GM12872 (cell line): ENCODE measurements at regions not wholly inside any gene's neighbourhood (a gene's known extent, or its start where the extent isn't known, plus 50 kb on each side); places are given as distances from the start of the nearest gene placed in this dataset.

Source experiments
- TF ChIP-seq, protein P1 (sequence below): IDR thresholded peaks from 3 replicates; pipeline ENCODE4 v1.5.1; 2011; ENCODE audit warnings: low read depth, mild to moderate bottlenecking, low read length, moderate library complexity; ENCODE audit not compliant: insufficient read depth

DNA sequence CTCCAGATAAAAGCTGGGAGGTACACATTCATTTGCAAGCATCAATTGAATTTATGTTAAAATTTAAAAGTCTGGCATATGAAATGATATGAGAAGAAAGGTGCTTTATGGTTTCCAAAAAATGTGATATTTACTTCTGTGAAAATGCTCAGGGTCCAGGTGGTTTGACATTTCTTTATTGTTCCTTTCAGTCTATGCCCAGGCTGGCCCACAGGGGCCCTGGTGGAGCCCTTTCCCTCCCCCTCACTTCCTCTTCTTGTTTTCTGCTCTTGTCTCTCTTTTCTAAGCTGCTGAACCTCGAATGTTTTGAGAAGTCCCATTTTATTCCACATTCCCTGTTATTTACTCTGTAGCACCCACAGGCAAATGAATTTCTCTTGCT lies 127.8 kb downstream of the HS3ST3B1 start:
- TF ChIP-seq, protein P1, sequence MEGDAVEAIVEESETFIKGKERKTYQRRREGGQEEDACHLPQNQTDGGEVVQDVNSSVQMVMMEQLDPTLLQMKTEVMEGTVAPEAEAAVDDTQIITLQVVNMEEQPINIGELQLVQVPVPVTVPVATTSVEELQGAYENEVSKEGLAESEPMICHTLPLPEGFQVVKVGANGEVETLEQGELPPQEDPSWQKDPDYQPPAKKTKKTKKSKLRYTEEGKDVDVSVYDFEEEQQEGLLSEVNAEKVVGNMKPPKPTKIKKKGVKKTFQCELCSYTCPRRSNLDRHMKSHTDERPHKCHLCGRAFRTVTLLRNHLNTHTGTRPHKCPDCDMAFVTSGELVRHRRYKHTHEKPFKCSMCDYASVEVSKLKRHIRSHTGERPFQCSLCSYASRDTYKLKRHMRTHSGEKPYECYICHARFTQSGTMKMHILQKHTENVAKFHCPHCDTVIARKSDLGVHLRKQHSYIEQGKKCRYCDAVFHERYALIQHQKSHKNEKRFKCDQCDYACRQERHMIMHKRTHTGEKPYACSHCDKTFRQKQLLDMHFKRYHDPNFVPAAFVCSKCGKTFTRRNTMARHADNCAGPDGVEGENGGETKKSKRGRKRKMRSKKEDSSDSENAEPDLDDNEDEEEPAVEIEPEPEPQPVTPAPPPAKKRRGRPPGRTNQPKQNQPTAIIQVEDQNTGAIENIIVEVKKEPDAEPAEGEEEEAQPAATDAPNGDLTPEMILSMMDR = no peak

DNA sequence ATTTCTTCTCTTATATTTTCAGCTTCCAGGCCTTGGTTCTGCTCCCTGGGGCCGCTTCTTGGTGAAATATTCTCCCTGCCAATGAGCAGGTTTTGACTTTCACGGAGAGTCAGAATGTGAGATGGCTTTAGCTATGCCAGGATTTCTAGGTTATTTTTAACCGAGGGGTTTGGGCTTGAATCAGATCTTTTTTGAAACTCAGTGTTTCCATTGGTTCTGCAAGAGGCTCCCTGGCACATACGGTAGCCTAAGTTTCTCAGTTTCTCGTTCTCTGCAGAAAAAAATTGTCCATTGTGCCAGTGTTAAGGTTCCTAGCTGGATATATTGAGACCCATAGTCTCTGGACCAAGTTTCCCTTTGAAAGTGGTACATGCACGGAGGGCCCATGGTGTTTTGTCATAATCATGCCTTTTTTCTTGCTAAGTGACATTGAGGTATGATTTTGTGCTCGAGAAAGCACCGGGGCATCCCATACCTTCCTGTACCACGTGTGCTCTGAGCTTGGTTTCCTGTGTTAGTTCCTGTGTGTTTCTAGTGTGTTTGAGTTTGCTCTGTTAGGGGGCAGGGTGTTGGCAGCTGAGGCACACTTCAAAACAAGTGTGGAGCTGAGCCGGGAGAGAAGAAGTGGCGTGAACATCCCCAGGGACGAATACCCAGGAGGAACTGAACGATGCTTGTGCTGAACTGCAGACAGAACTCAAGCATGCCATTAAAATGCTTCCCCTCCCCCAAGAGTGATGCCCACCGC lies 127.2 kb downstream of the HS3ST3B1 start:
- TF ChIP-seq, protein P1 = no peak

DNA sequence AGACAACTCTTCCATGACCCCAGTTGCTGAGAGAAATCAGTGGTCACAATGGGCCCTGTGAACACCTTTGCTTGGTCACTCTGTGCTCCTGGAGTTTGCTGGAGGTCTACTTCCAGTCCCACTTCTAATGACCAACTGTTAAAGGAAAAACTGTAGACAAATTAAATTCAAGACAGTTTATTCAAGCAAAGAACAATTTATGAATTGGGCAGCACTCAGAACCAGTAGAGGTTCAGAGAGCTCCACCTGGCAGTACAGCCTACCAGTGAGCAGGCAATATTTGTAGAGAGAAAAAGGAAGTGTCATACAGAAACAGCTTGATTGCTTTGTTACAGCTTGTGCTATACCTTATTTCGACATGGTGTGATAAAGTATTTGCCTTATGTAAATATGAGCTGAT lies 116.5 kb downstream of the HS3ST3B1 start:
- TF ChIP-seq, protein P1 = no peak

DNA sequence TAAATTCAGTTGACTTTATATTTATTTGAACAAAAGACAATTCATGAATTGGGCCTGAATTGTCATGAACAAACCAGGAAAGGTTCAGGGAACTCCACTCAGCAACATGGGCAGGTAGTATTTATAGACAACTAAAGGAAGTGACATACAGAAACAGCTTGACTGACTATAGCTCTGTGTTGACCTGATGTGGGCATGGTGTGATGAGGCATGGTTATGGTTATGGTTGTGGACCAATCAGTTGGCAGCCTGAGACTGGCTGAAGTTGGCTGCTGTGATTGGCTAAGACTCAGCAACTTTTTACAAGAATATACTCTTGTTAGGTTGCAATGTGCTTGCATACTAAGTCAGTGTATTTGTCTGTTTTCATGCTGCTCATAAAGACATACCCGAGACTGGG lies 108.4 kb downstream of the HS3ST3B1 start:
- TF ChIP-seq, protein P1 = no peak

DNA sequence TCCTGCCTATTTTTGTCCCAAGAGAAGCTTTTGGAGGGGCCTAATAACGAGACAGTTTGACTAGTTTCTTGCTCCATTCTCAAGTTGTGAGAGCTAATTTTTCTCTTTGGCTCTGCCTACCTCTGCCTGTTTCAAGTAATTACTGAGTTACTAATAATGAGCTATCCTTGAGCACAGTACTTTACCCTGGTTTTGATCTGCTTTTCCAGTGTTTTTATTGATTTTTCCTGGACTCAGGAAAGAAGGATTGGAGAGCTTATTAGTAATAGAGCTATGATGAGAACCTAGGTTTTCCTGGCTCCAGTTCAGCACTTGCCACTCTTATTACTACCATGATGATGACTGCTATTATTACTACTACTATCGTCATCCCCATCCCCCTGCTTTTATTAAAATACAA lies 106.7 kb downstream of the HS3ST3B1 start:
- TF ChIP-seq, protein P1 = no peak

DNA sequence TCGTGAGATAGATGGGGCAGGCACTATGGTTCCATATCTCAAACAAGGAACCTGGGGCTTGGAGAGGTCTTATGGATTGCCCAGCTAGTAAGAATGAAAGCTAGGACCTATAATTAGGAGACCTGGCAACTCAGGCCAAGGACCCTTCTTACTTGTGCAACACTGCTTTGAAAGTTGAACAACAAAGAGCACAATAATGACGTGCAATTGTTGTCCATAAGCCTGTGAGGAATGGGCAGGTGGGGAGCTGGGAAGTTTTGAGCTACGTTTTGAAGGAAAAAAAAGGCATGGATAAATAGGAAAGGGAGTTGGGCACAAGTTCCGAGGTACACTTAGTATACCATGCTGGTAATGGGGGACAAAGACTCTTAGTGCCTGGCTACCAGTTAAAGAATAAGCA lies 104.3 kb downstream of the HS3ST3B1 start:
- TF ChIP-seq, protein P1 = no peak
